Astrocyte (in vitro differentiated cells and primary cell): ENCODE measurements at regions not wholly inside any gene's neighbourhood (a gene's known extent, or its start where the extent isn't known, plus 50 kb on each side); places are given as distances from the start of the nearest gene placed in this dataset.

ENCODE experiments used
- DNase-seq: peaks from one replicate; pipeline ENCODE4 v3.0.0-alpha.2; 2010; ENCODE audit warnings: low read depth
- FAIRE-seq: peaks from 2 replicates; lab custom pipeline; 2011; peaks lifted over from hg19 to GRCh38; lab: Jason Lieb, UNC
- H2AFZ ChIP-seq: 2 replicates; pipeline ENCODE4 v1.6.0; 2012; ENCODE audit warnings: low read depth, low read length, inconsistent platforms
- H3K27ac ChIP-seq: 2 replicates; pipeline ENCODE4 v1.5.1; 2011; ENCODE audit warnings: low read depth, low read length, inconsistent platforms
- H3K27me3 ChIP-seq: 2 replicates; pipeline ENCODE4 v1.6.0; 2011; ENCODE audit warnings: low read length, inconsistent platforms; ENCODE audit not compliant: insufficient read depth
- H3K36me3 ChIP-seq: 2 replicates; pipeline ENCODE4 v1.5.1; 2011; ENCODE audit warnings: low read length, inconsistent platforms; ENCODE audit not compliant: insufficient read depth
- H3K4me1 ChIP-seq: 2 replicates; pipeline ENCODE4 v1.5.1; 2011; ENCODE audit warnings: low read length, inconsistent platforms; ENCODE audit not compliant: insufficient read depth
- H3K4me2 ChIP-seq: 2 replicates; pipeline ENCODE4 v1.6.0; 2012; ENCODE audit warnings: low read length, inconsistent platforms
- H3K4me3 ChIP-seq: 2 replicates; pipeline ENCODE4 v1.5.1; 2011; ENCODE audit warnings: low read depth, mild to moderate bottlenecking, low read length, inconsistent platforms; ENCODE audit not compliant: insufficient read depth
- H3K79me2 ChIP-seq: 2 replicates; pipeline ENCODE4 v1.6.0; 2012; ENCODE audit warnings: mild to moderate bottlenecking, low read length, inconsistent platforms; ENCODE audit not compliant: insufficient read depth
- H3K9ac ChIP-seq: 2 replicates; pipeline ENCODE4 v1.6.0; 2012; ENCODE audit warnings: mild to moderate bottlenecking, low read length, inconsistent platforms
- H3K9me3 ChIP-seq: 2 replicates; pipeline ENCODE4 v1.5.1; 2012; ENCODE audit warnings: low read depth, mild to moderate bottlenecking, low read length, inconsistent platforms; ENCODE audit not compliant: insufficient read depth
- H4K20me1 ChIP-seq: 2 replicates; pipeline ENCODE4 v1.6.0; 2012; ENCODE audit warnings: low read length, inconsistent platforms; ENCODE audit not compliant: insufficient read depth
- H3K27ac Mint-ChIP-seq: one replicate; pipeline ENCODE4 v1.8.0; 2021; ENCODE audit warnings: mild to moderate bottlenecking, mixed read lengths; ENCODE audit not compliant: unreplicated experiment
- H3K27me3 Mint-ChIP-seq: one replicate; pipeline ENCODE4 v1.8.0; 2021; ENCODE audit warnings: low read depth, mixed read lengths; ENCODE audit not compliant: unreplicated experiment
- H3K36me3 Mint-ChIP-seq: one replicate; pipeline ENCODE4 v1.8.0; 2021; ENCODE audit warnings: low read depth, mixed read lengths; ENCODE audit not compliant: unreplicated experiment
- H3K4me1 Mint-ChIP-seq: one replicate; pipeline ENCODE4 v1.8.0; 2021; ENCODE audit warnings: low read depth, mixed read lengths; ENCODE audit not compliant: unreplicated experiment
- H3K4me3 Mint-ChIP-seq: one replicate; pipeline ENCODE4 v1.8.0; 2021; ENCODE audit warnings: mild to moderate bottlenecking, moderate library complexity, mixed read lengths; ENCODE audit not compliant: unreplicated experiment
- H3K9me3 Mint-ChIP-seq: one replicate; pipeline ENCODE4 v1.8.0; 2021; ENCODE audit warnings: mild to moderate bottlenecking, mixed read lengths; ENCODE audit not compliant: unreplicated experiment
- EZH2 ChIP-seq: IDR thresholded peaks from 2 replicates; pipeline ENCODE4 v1.6.1; 2012; ENCODE audit warnings: mild to moderate bottlenecking, low read length, inconsistent platforms; ENCODE audit not compliant: insufficient read depth
- TF ChIP-seq, protein P1 (sequence below): IDR thresholded peaks from 2 replicates; pipeline ENCODE4 v1.5.1; 2011; ENCODE audit warnings: low read depth, mild to moderate bottlenecking, inconsistent platforms, low read length, moderate library complexity; ENCODE audit not compliant: insufficient read depth

DNA sequence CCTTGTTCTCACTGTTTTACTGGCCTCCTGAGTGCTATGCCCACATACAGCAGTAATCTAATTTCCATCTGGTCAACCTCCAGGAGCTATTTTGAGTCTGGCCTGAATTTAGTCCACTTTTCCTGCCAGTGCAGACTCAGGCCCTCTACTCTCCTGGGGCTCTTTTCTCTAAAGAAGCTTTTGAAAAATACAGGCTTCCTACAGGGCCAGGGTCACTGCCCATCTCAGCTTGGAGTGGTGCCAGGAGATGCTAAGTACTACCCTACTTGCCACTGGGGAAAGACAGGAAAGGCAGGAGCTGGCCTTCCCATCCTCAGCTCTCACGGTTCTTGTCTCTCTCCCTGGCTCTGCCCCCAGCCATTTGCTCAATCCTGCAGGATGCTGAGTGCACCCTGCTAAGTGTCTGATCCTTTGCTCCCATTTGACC is 101.7 kb upstream of the SERP2 start:
- FAIRE-seq, result no peak

DNA sequence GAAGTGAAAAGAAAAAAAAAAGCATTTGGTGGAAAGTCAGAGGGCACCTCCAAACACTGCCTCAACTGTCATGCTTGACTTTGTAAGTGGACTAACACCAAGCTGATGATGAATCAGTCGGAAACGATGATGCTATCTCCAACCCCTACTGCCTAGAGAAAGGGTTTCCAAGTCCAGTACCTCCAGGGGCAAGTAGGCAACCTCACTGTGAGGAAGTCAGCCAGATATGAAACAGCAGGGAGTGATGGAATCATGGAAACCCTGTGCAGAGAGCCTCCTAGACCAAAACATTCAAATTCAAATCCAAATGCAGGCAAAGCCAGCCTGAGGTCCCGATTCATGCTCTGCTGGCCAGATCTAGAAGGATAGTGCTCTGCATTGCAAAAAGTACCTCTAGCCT is 100.9 kb upstream of the SERP2 start:
- peak; percentile 81 for DNase-seq
- FAIRE-seq, result no peak
- Histone ChIP-seq H3K36me3 (no peaks in the 10 kb centered on the region), H2AFZ (no peak overlapping the region), H3K4me3 (no peak overlapping the region), H3K4me1 (peaks cover 33% of the 10 kb centered on the region), H3K79me2 (no peaks in the 10 kb centered on the region), H3K27me3 (no peaks in the 10 kb centered on the region), H3K4me2 (no peak overlapping the region), H3K9ac (no peak overlapping the region), H3K9me3 (no peaks in the 10 kb centered on the region), H4K20me1 (no peaks in the 10 kb centered on the region), H3K27ac (no peak overlapping the region)
- Mint-ChIP-seq H3K27me3 (peaks cover 1% of the 10 kb centered on the region), H3K27ac (no peak overlapping the region), H3K4me3 (no peak overlapping the region), H3K9me3 (peaks cover 2% of the 10 kb centered on the region), H3K36me3 (no peaks in the 10 kb centered on the region), H3K4me1 (peaks cover 13% of the 10 kb centered on the region)
- no peak for TF ChIP-seq EZH2
- TF ChIP-seq, protein P1, sequence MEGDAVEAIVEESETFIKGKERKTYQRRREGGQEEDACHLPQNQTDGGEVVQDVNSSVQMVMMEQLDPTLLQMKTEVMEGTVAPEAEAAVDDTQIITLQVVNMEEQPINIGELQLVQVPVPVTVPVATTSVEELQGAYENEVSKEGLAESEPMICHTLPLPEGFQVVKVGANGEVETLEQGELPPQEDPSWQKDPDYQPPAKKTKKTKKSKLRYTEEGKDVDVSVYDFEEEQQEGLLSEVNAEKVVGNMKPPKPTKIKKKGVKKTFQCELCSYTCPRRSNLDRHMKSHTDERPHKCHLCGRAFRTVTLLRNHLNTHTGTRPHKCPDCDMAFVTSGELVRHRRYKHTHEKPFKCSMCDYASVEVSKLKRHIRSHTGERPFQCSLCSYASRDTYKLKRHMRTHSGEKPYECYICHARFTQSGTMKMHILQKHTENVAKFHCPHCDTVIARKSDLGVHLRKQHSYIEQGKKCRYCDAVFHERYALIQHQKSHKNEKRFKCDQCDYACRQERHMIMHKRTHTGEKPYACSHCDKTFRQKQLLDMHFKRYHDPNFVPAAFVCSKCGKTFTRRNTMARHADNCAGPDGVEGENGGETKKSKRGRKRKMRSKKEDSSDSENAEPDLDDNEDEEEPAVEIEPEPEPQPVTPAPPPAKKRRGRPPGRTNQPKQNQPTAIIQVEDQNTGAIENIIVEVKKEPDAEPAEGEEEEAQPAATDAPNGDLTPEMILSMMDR, result no peak

More for the DNA sequence above, 101.7 kb upstream of the SERP2 start:
- H3K27ac ChIP-seq, result no peak overlapping the region
- Mint-ChIP-seq H3K4me1 (peaks cover 13% of the 10 kb centered on the region), H3K4me3 (no peak overlapping the region), H3K27ac (no peak overlapping the region), H3K27me3 (no peaks in the 10 kb centered on the region), H3K9me3 (peaks cover 2% of the 10 kb centered on the region), H3K36me3 (no peaks in the 10 kb centered on the region)
- no peak overlapping the region for H2AFZ ChIP-seq
- H3K9me3 ChIP-seq, result no peaks in the 10 kb centered on the region
- H4K20me1 ChIP-seq, result no peaks in the 10 kb centered on the region
- H3K79me2 ChIP-seq, result no peaks in the 10 kb centered on the region
- H3K36me3 ChIP-seq, result no peaks in the 10 kb centered on the region
- DNase-seq, result no peak
- peaks cover 38% of the 10 kb centered on the region for H3K4me1 ChIP-seq
- no peak overlapping the region for H3K9ac ChIP-seq
- no peak overlapping the region for H3K4me3 ChIP-seq
- TF ChIP-seq, protein P1, result no peak
- H3K4me2 ChIP-seq, result no peak overlapping the region
- H3K27me3 ChIP-seq, result no peaks in the 10 kb centered on the region

DNA sequence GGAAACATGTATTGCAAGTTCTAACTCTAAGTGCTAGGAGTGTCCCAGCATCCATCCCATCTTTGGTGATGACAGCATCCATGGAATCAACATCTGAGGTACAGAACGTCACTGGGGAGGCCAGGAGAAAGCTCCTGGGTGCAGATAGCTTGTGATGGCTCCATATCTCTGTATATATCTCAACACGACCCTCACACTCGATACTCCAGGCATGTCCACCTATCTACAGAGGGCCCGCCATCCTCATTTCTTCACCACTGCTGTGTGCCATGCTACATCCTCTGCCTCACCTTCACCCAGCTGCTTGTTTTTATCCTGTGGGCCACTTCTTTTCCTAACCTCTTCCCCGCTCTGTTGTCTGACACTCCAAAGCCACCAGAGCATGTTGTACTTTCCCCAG is 100.4 kb upstream of the SERP2 start:
- H2AFZ ChIP-seq, result no peak overlapping the region
- H3K36me3 ChIP-seq, result no peaks in the 10 kb centered on the region
- H3K27me3 ChIP-seq, result no peaks in the 10 kb centered on the region
- no peaks in the 10 kb centered on the region for H3K9me3 Mint-ChIP-seq
- H3K4me1 Mint-ChIP-seq, result peaks cover 9% of the 10 kb centered on the region
- H3K4me2 ChIP-seq, result no peak overlapping the region
- H3K79me2 ChIP-seq, result no peaks in the 10 kb centered on the region
- no peaks in the 10 kb centered on the region for H3K36me3 Mint-ChIP-seq
- FAIRE-seq, result no peak
- H3K9me3 ChIP-seq, result no peaks in the 10 kb centered on the region
- H3K27ac Mint-ChIP-seq, result peak overlapping the region; percentile 16
- TF ChIP-seq, protein P1, result no peak
- TF ChIP-seq EZH2, result no peak
- H3K27me3 Mint-ChIP-seq, result peaks cover 5% of the 10 kb centered on the region
- H3K4me3 ChIP-seq, result no peak overlapping the region
- no peak for DNase-seq
- H3K4me1 ChIP-seq, result peaks cover 28% of the 10 kb centered on the region
- H4K20me1 ChIP-seq, result no peaks in the 10 kb centered on the region
- no peak overlapping the region for H3K4me3 Mint-ChIP-seq
- H3K9ac ChIP-seq, result no peak overlapping the region
- no peak overlapping the region for H3K27ac ChIP-seq
